GM19467 (cell line): ENCODE measurements at regions not wholly inside any gene's neighbourhood (a gene's known extent, or its start where the extent isn't known, plus 50 kb on each side); places are given as distances from the start of the nearest gene placed in this dataset.

Experiments
- ATAC-seq: cut with Tn5 transposase; IDR thresholded peaks from one replicate; pipeline ENCODE4 v1.9.1; 2021; ENCODE audit warnings: mild to moderate bottlenecking, moderate library complexity; ENCODE audit not compliant: unreplicated experiment

DNA sequence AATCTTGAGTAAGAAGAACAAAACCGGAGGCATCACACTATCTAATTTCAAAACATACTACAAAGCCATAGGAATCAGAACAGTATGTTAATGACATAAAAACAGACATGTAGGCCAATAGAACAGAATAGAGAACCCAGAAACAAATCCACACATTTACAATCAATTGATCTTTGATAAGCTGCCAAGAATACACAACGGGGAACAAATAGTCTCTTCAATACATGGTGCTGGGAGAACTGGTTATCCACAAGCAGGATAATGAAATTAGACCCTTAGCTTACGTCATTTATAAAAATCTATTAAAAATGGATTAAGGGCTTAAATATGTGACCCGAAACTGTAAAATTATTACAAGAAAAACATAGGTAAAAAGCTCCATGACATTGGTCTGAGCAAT, 417.7 kb downstream of the INSC start:
- ATAC-seq: no peak

DNA sequence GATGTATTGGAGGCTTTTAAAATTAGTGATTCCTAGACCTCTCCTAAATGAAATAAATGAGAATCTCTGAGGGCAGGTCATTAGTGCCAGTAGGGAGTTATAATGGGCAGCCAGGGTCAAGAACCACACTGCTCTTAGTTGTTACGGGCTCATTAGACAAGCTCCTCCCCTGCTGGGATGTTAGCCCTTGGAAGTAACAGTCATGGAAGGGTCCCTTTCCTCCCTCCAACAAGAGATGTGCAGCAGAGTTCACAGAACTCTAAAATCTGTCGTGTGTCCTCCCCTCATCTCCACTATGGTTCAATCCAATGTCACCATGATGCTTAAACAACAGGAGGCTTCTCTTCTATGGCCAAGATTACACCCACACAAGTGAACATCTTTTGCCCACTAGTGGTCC, 419.5 kb downstream of the INSC start:
- ATAC-seq: no peak

DNA sequence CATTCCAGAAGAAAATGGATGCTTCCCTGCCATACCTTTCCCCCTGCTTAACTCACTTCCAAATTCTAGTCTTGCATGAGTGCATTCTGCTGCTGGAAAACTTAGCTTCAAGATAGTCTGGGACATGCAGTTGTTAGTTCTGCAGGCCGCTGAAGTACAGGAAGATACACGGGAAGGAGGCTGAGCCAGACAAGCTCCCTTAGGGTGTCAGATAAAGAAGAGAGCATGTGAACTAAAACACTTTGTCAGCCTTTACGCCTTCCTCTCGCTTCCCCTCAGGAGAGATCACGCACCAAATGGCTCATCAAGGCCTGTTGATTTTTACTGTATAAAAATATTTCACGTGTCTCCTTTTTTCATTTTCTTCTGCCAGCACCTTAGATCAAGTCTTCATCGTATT, 420.7 kb downstream of the INSC start:
- no peak for ATAC-seq

DNA sequence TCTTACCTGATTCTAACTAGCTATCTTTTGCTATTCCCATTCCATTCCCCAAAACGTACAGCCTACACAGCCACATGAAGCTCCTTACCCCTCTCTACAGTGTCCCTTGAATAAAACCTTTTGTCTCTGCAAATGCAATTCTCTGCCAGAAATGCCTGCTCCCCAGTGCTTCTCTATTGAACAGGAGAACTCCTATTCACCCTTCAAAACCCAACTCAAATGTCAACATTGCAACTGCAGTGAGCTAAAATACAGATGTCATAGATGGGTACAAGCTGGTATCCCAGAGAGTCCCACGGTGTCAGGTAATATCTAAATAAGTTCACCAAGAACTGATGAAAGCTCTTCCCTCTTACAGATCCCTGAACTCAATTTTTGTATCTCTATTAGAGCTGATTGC, 421.7 kb downstream of the INSC start:
- no peak for ATAC-seq

GRCh38 chr11:15539645-15540044, 424.9 kb downstream of the INSC start:
- no peak for ATAC-seq

DNA sequence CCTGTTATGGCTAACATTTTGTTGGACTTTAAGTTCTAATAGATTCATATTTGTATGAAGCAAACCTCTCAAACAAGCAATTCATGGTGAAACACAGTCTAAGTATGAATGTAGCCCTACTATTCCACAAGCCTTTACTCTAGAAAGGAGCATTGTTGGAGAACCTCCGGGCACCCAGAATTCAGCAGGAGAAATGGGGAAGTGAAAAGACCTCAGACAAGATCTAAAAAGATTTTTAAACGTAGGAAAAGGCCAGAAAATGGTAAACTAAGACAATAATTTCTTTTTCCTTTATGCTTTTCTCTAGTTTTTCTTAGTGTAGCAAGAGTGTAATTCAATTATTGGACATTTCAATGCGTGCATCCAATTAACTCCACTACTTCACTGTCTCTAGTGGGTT, 426.4 kb downstream of the INSC start:
- no peak for ATAC-seq

DNA sequence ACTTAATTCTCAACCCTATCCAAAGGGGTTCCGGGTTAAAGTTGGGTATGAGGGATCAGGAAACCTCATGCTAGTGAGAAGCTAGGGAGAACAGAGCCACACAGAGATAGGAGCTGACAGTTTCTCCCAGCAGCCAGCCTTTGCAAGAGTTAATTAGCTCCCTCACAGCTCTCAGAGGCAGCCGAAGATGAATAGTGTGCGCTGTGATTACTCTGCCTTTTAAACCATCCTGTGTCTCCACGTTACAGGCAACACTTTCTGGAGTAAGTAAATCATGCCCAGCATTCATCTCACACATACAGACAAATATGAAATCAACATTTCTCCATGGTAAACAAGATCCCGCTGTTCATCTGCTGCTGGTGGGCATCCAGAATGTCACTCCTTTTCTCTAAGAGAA, 429.6 kb downstream of the INSC start:
- no peak for ATAC-seq

DNA sequence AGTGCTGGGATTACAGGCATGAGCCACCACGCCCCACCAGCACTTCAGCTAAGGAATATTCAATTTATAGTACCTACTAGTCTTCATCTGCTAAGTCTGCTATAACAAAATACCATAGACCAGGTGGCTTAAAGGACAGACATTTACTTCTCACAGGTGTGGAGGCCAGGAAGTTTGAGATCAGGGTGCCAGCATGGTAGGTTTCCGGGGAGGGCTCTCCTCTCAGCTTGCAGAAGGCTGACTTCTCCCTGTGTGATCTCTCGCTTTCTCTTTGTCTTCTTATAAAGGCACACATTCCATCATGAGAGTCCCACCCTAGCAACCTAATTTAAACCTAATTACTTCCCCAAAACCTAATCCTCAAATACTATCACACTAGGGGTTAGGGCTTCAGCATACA, 433.0 kb downstream of the INSC start:
- no peak for ATAC-seq

DNA sequence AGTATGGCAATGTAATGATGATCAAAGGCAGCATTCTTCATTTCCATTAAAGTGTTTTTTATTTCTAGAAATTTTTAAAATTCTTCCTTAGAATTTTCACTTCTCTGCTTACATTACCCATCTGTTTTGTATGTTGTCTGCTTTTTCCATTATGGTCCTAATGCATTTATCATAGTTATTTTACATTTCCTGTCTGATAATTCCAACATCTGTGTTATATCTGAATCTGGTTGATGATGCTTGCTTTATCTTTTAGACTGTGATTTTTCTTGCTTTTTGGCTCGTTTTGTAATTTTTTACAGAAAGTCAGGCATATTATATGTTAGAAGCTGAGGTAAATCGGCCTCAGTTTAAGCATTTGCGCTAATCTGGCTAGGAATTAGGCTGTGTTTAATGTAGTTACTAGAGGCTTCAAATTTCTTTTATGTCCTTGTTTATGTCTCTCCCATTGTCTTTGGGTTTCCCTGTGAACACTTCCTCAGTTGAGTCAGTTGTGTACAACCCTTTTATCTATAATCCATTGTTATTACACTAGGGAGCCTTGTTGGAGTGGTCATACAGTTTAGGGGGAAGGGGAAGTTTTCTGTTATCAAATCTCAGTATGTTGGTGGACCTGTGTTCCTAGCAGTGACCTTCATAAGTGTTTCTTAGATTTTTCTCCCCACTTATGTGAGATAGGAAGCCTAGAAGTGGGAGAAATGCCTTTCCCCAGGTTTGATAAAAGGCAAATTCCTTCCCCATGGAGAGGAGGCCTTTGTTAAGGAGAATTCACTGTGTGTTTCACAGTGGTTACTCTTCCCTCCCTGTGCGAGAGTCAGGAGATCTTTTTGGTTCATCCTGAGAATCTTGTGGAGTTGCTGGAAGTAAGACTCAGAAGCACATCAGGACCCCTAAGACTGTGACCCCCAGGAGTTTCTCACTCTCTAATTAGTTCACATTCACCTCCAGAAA, 437.5 kb downstream of the INSC start:
- ATAC-seq: no peak

DNA sequence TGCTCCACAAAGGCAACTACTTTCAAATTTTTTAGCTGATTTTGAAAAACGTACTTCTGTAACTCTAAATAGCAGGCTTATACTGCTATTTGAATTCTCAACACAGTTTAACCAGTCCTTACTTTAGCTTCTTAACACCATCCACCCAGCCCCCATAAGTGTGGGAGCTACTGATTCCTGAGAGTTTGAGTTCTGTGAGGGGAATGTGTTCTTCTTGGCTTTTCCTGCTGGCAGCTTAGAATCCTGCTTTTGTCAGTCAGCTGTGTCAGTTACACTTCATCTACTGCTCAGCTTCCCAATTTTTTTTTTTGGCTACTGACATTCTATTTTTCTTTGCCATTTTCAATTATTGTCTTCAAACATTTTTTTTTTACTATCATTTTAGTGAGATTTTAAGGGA, 440.4 kb downstream of the INSC start:
- ATAC-seq: no peak

GRCh38 chr11:15557457-15558230, 442.9 kb downstream of the INSC start:
- no peak for ATAC-seq

GRCh38 chr11:15558513-15559181, 443.9 kb downstream of the INSC start:
- no peak for ATAC-seq

DNA sequence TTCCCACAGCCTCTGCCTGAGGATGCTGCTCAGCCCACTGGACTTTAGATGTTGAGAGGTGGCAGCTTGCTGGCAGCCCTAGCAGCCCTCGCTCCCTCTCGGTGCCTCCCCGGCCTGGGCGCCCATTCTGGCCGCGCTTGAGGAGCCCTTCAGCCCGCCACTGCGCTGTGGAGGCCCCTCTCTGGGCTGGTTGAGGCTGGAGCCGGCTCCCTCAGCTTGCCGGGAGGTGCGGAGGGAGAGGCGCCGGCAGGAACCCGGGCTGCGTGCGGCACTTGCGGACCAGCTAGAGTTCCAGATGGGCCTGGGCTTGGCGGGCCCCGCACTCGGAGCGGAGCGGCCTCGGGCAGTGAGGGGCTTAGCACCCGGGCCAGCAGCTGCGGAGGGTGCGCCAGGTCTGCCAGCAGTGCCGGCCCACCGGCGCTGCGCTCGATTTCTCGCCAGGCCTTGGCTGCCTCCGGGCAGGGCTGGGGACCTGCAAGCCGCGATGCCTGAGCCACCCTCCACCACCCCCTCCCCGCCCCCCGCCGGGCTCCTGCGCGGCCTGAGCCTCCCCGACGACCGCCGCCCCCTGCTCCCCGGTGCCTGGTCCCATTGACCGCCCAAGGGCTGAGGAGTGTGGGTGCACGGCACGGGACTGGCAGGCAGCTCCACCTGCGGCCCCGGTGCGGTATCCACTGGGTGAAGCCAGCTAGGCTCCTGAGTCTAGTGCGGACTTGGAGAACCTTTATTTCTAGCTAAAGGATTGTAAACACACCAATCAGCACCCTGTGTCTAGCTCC, 446.2 kb downstream of the INSC start:
- ATAC-seq: no peak

GRCh38 chr11:15562230-15562629, 447.5 kb downstream of the INSC start:
- no peak for ATAC-seq

- no peak for ATAC-seq
These were observed 448.3 kb downstream of the INSC start for GRCh38 chr11:15563054-15563453.

DNA sequence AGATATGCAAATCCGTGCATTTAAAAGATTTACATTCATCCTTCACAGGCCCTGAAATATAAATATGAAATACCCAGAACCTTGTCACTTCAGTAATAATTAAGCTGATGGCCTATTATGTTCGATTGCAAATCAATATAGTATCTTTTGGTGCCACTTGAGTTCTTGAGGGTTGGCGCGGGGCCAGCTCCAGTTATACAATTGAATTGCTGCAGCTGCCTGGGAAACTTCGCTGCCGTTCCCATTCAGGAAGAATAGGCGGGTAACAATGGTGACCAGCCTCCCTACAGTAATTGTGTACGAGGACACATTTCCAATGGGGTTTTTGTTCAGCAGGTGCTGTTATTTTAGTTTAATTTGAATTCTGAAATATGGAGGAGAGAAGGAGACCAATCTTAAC, 451.2 kb downstream of the INSC start:
- no peak for ATAC-seq

GRCh38 chr11:15568440-15568839, 453.7 kb downstream of the INSC start:
- ATAC-seq: no peak

- ATAC-seq: no peak
These were observed 454.7 kb downstream of the INSC start for GRCh38 chr11:15569305-15570025.

DNA sequence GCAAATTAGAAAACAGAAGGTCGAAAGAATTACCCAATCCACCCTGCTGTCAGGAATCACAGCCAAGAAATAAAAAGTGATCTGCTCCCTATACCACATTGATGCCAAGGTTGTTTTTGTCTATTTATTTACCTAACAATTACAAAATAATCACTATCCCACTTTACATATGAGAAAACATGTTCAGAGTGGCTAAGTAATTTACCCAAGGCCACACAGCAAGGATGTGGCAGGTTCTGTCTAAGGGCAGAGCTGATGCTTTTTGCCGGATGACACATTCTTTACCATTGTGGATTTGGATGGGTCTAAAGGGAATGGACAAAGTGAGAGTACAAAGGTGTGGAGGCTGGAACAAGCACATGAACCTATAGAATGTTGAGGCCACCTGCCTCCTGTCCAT, 460.7 kb downstream of the INSC start:
- ATAC-seq: no peak

DNA sequence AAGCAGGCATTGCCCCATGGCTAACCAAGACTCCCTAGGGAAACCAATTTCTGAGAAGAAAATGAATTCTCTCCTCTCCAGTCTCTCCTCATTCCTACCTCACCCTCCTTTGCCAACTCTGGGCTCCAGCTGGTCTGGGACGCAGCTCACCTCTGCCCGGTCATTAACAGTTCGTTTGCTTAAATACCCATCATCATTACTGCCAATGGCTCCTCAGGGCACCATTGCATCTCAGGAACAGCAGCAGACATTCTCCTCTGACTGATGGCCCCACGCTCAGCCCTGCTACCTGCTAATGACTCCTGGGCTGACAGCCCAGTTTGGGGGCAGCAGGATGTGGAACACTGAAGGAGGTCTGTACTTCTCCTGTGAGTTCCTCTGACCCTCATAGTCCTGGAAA, 462.0 kb downstream of the INSC start:
- ATAC-seq: no peak
